Stomach (tissue), 8 donors: ENCODE measurements at regions not wholly inside any gene's neighbourhood (a gene's known extent, or its start where the extent isn't known, plus 50 kb on each side); places are given as distances from the start of the nearest gene placed in this dataset.

Experiments used
- DNase-seq, 2 donors: peaks; one replicate each; pipeline versions ENCODE4 v3.0.0 to v3.0.0-alpha.2; 2013 to 2019
- H3K27ac ChIP-seq, 5 donors: fragments of 200-600 bp in 4 of 5; sonication (generic) in 4 of 5; one replicate each; pipeline ENCODE4 v1.5.1; 2013 to 2019; ENCODE audit warnings: mild to moderate bottlenecking in 1 of 5, moderate library complexity in 1 of 5
- H3K27me3 ChIP-seq, 3 donors: fragments of 200-600 bp; sonication (generic); one replicate each; pipeline ENCODE4 v1.5.1; 2017 to 2019; ENCODE audit warnings: mixed run types in 1 of 3
- H3K36me3 ChIP-seq, 4 donors: fragments of 200-600 bp; sonication (generic); 1 replicate in 3 of 4; 2 replicates in 1 of 4; pipeline ENCODE4 v1.5.1; 2016 to 2019
- H3K4me1 ChIP-seq, 4 donors: fragments of 200-600 bp; sonication (generic); one replicate each; pipeline ENCODE4 v1.5.1; 2016 to 2019
- H3K4me3 ChIP-seq, 4 donors: fragments of 200-600 bp; sonication (generic) in 3 of 4; one replicate each; pipeline ENCODE4 v1.5.1; 2016 to 2019; ENCODE audit warnings: mild to moderate bottlenecking in 1 of 4
- H3K9me3 ChIP-seq, 4 donors: fragments of 200-600 bp; sonication (generic); one replicate each; pipeline ENCODE4 v1.5.1; 2016 to 2019
- CTCF ChIP-seq, 7 experiments: fragments of 450-650 bp in 4 of 7; fragments of 200-600 bp in 3 of 7; sonication (generic) in 3 of 7; IDR thresholded peaks; one replicate each; pipeline ENCODE4 v1.5.1; 2016 to 2019; ENCODE audit warnings: antibody characterized with exemption in 7 of 7, control low read depth in 2 of 7, mild to moderate bottlenecking in 1 of 7
- EP300 ChIP-seq: sonication (generic); formaldehyde crosslinking; IDR thresholded peaks from one replicate; pipeline ENCODE4 v1.6.1; 2017; ENCODE audit warnings: antibody characterized with exemption
- POLR2A ChIP-seq, 4 donors: fragments of 450-650 bp; IDR thresholded peaks; one replicate each; pipeline ENCODE4 v1.6.1; 2016; ENCODE audit warnings: antibody characterized with exemption in 4 of 4, control low read depth in 2 of 4, mild to moderate bottlenecking in 1 of 4, moderate library complexity in 1 of 4
- POLR2AphosphoS5 ChIP-seq, 3 donors: sonication (generic); formaldehyde crosslinking; IDR thresholded peaks; one replicate each; pipeline ENCODE4 v1.6.1; 2016; ENCODE audit warnings: antibody characterized with exemption in 3 of 3
- WGBS, 5 donors: extraction: QIAGEN DNeasy Blood & Tissue Kit in 3 of 5; methylation state at CpG; one replicate each; pipeline versions ENCODE4 v1.1.5 to v1.1.7; 2013 to 2018; 5-methylcytosine and 5-hydroxymethylcytosine counted together
- intact Hi-C: fragments of 100-400 bp; cut with DNase I; formaldehyde crosslinking; loops from one replicate; pipeline ENCODE4 v1.15.1; 2023; ENCODE audit warnings: low total_unique reads
- donor health status: healthy with polysubstance abuse.
- donor health status: Bipolar disorder and iron deficiency.
- donor health status: healthy.

GRCh38 chr20:12623870-12624269 is 384.9 kb upstream of the SPTLC3 start:
- no peak overlapping the region for H3K27ac ChIP-seq
- H3K36me3 ChIP-seq: no peaks in the 10 kb centered on the region
- intact Hi-C loops: no loop called here
- WGBS, 5 donors: 81 to 100% (median 89%) methylated on average over 1 of the region's 1 CpG
- H3K4me1 ChIP-seq: no peaks in the 10 kb centered on the region
- H3K4me3 ChIP-seq: no peak overlapping the region
- H3K9me3 ChIP-seq: peaks cover 0 to under 1% (median 0%) of the 10 kb centered on the region in 4 donors
- TF ChIP-seq POLR2AphosphoS5 (IDR thresholded peaks at IDR 0.05) (no peak), POLR2A (IDR thresholded peaks at IDR 0.05) (no peak), EP300 (no peak), CTCF (IDR thresholded peaks at IDR 0.05) (no peak)
- H3K27me3 ChIP-seq: no peaks in the 10 kb centered on the region
- DNase-seq: no peak

GRCh38 chr20:12627485-12627884 is 381.3 kb upstream of the SPTLC3 start:
- no peaks in the 10 kb centered on the region for H3K27me3 ChIP-seq
- 60 to 72% (median 67%) methylated on average over 4 of the region's 4 CpGs for WGBS, 5 donors
- no peaks in the 10 kb centered on the region for H3K4me1 ChIP-seq
- peaks cover 0 to 5% (median 0%) of the 10 kb centered on the region in 4 donors for H3K9me3 ChIP-seq
- intact Hi-C loops: no loop called here
- H3K36me3 ChIP-seq: no peaks in the 10 kb centered on the region
- DNase-seq: no peak
- H3K27ac ChIP-seq: no peak overlapping the region
- TF ChIP-seq EP300 (no peak), POLR2A (IDR thresholded peaks at IDR 0.05) (no peak), POLR2AphosphoS5 (IDR thresholded peaks at IDR 0.05) (no peak), CTCF (IDR thresholded peaks at IDR 0.05) (no peak)
- no peak overlapping the region for H3K4me3 ChIP-seq

- Histone ChIP-seq H3K4me1 (no peaks in the 10 kb centered on the region), H3K27ac (no peak overlapping the region), H3K9me3 (peaks cover 0 to 4% (median 0%) of the 10 kb centered on the region in 4 donors), H3K27me3 (no peaks in the 10 kb centered on the region), H3K4me3 (no peak overlapping the region), H3K36me3 (no peaks in the 10 kb centered on the region)
- DNase-seq: no peak
- intact Hi-C loops: no loop called here
- 73 to 85% (median 83%) methylated on average over 7 of the region's 7 CpGs for WGBS, 5 donors
- TF ChIP-seq CTCF (IDR thresholded peaks at IDR 0.05): no peak
- no peak for TF ChIP-seq POLR2AphosphoS5 (IDR thresholded peaks at IDR 0.05)
- no peak for TF ChIP-seq POLR2A (IDR thresholded peaks at IDR 0.05)
- no peak for TF ChIP-seq EP300
These were observed 370.0 kb upstream of the SPTLC3 start for GRCh38 chr20:12638633-12639312.

- Histone ChIP-seq H3K27ac (no peak overlapping the region), H3K27me3 (no peaks in the 10 kb centered on the region), H3K36me3 (no peaks in the 10 kb centered on the region), H3K9me3 (peaks cover 0 to 4% (median 0%) of the 10 kb centered on the region in 4 donors), H3K4me1 (no peaks in the 10 kb centered on the region), H3K4me3 (no peak overlapping the region)
- no peak for TF ChIP-seq POLR2A (IDR thresholded peaks at IDR 0.05)
- TF ChIP-seq EP300: no peak
- TF ChIP-seq POLR2AphosphoS5 (IDR thresholded peaks at IDR 0.05): no peak
- TF ChIP-seq CTCF (IDR thresholded peaks at IDR 0.05): no peak
- WGBS, 5 donors: 68 to 76% (median 73%) methylated on average over 4 of the region's 4 CpGs
- DNase-seq: no peak
- intact Hi-C loops: no loop called here
These were observed 368.5 kb upstream of the SPTLC3 start for GRCh38 chr20:12640251-12640650.
